NCI-H446 (cell line): ENCODE measurements at regions not wholly inside any gene's neighbourhood (a gene's known extent, or its start where the extent isn't known, plus 50 kb on each side); places are given as distances from the start of the nearest gene placed in this dataset.
"Not testable (repeated sequence)": the region's sequence is repeated elsewhere in the genome, so short reads cannot be mapped to it uniquely, and the experiment has no call there.

ENCODE experiments used
- DNase-seq, 2 experiments: peaks; one replicate each; lab custom pipeline; 2025; lab: John Stamatoyannopoulos, UW

DNA sequence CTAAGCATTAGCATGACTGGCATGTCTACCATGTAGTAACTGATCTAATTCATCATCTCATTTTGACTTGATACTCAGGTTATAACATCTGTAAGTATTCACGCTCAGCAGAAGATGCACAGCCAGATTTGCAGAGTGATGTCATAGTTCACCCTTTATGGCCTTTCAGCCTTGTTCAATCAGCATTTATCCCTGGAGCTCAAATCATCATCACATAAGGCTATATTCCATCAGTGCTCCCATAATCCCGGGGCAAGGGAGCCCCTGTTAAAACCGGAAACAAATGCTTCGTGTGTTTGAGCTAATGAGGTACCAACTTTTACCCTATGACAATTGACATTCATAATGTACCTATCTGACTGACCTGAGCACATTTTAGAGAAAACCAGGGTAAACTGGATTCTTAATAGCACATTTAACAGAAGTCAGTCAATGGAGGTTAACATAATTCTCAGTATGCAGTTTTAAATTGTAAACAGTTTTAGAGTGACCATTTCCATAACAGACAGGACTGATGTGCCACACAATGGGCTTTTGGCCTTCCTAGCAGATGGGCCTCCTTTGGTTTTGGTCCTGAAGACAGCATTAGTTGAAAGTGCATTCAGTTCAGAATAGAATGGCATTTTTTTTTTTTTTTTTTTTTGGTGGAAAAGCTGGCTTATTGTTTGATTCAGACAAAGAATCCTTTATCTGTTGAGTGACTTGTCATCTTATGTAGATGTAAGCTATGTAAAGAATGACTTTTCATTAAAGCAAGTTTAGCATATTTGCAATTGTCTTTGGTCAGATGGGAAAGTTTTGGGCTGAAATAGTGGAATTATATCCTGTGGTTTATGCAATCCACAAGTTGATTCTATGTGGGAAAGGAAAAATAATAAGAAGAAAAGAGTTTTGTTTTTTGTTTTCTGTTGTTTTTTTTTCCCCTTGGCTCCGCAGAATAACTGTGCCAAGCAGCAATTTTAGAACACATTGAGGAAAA lies 866.0 kb upstream of the ACVR2A start:
- DNase-seq: no peak

DNA sequence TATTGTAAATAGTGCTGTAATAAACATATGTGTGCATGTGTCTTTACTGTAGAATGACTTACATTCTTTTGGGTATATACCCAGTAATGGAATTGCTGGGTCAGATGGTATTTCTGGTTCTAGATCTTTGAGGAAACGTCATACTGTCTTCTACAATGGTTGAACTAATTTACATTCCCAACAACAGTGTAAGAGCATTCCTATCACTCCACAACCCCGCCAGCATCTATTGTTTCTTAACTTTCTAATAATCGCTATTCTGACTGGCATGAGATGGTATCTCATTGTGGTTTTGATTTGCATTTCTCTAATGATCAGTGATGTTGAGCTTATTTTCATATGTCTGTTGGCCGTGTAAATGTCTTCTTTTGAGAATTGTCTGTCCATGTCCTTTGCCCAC lies 873.8 kb upstream of the ACVR2A start:
- DNase-seq: not testable (repeated sequence)

DNA sequence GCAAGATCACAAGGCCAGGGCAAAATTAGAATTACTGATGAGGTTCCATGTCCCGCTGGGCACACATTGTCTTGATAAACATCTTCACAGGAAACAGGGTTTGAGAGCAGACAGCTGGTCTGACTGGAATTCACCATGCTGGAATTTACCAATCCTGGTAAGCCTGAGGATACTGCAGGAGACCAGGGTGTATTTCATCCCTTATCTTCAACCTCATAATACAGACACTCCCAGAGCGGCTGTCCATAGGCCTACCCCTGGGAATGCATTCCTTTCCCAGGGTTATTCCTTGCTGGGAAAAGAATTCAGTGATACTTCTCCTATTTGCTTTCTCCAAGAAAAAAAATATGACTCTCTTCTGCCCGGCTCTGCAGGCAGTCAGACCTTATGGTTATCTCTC lies 875.1 kb upstream of the ACVR2A start:
- DNase-seq: not testable (repeated sequence)

GRCh38 chr2:146964494-146964893 lies 880.3 kb upstream of the ACVR2A start:
- no peak for DNase-seq

GRCh38 chr2:146954544-146954943 lies 890.3 kb upstream of the ACVR2A start:
- DNase-seq: no peak

- DNase-seq: no peak
Observed at GRCh38 chr2:146952696-146953095, 892.1 kb upstream of the ACVR2A start.

DNA sequence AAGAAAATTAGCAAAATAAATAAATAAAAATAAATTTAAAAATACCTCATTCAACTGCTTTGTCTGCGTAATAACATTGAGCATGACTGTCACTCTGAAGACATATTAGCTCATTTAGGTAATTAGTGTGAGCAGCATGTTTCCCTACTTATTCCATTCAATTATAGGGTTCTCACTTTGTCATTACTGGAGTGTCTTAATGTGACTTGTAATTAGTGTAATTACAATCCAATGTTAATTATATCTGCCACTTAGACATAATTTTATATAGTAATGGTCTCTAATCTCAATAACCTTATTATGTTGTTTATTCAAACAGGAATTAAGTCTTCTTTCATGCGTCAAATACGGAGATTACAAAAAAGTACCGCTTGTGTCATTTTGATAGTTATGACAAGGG lies 893.9 kb upstream of the ACVR2A start:
- no peak for DNase-seq

GRCh38 chr2:146950361-146950760 lies 894.5 kb upstream of the ACVR2A start:
- no peak for DNase-seq

GRCh38 chr2:146949400-146949799 lies 895.4 kb upstream of the ACVR2A start:
- no peak for DNase-seq

DNA sequence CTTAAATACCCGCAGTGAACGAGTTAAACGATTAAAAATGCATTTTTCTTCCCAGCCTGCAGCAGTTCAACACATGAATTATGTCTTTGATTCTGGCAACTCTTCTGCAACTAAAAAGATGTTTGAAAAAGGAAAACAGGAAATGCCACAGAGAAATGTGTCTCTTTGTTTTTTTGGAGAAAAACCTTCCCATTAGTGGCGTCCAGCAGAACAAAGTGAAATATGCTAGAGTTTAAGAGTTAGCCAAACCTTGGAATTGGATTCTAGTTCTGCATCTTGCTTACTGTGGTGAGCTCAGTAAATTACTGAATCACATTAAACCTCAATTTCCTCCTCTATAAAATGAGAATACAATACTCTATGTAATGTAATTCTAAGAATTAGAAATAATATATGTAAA lies 900.2 kb upstream of the ACVR2A start:
- no peak for DNase-seq

DNA sequence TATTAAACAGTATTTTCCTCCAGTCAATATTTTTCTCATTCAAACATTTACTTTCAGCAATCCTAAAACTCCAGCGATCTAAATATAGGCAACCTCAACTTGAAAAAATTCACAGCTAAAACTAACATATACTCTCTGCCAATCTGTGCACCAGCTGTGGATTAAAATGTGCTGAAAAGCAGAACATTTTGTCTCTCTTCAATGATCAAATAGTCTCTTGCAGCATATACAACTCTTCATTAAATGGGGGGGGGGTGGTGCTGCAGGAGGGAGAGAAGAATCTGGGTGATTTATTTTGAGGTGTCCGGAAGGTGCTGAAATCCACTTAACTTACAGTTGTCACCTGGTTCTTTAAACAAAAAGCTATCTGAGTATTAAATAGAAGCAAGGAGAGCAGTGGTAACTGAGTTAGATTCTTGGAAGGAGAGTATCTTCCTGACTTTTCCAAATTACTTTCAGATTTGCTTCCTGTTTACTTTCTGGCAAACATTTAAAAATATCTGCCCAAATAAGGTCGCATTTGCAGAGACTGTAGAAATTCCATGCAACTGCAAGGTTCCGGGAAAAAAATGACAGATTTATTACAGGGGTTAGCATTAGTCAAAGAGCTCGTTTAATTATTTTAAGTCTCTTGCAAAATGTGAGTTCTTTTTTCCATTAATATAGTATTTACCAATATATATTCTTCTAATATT lies 904.7 kb upstream of the ACVR2A start:
- peak in 1 of 2 experiments; percentile 11 for DNase-seq

- no peak for DNase-seq
Observed at GRCh38 chr2:146934921-146935320, 909.9 kb upstream of the ACVR2A start.

DNA sequence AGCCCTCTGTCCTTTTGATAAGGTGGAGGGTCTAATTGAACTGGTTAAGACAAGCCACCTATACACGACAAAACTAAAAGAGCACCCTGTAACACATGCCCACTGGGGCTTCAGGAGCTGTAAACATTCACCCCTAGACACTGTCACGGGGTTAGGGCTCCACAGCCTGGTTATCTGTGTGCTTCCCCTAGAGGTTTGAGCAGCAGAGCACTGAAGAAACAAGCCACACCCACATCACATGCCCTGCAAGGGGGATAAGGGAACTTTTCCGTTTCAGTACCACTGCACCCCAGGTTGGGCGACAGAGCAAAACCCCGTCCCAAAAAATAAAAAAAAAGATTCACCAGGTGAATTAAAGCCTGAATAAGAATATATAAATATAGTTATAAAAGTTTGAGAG lies 913.7 kb upstream of the ACVR2A start:
- DNase-seq: no peak

DNA sequence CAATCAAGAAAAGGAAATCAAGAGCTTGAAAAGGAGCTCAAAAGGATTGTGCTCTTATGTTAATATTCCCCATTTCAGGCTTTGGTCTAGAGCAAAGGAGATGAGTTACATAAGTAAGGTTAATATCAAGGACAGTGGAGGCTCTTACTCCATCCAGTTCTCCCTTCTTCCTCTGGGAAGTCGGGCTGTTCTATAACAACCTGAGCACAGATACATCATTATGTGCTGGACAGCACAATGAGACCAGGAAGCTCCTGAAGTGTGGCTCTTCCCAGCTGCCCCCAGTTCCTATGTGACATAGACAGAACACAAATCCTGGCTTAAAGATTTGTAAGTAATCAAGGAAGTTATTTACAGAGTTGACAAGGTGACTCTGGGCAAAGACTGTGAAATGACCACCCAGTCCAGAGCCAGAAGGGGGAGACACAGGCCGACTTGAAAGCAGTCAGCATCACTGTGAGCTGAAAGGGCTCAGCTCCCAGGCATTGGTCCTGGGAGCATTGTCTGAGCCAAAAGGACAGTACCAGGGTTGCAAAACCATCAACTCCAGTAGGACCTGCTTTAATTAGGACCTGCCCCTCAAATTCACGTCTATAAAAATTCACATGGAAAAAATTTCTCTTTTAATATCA lies 917.6 kb upstream of the ACVR2A start:
- peak; percentile 47 to 54 for DNase-seq

DNA sequence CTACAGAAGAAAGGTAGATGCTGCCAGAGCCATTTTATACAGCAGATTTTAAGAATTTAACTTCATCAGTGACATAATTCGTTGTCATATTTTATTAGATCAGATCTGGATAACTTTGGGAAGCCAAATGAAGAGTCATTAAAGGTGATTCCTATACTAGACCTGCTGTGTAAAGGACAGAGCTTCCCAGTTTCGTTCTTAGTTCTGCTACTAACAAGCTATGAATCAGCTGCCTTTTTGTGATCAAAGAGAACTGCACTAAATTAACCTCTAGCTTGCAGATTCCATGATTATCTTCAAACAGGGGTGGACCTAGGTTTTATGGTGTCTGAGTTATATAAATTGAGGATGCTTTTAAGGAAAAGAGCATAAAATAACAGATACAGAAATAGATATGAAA lies 926.5 kb upstream of the ACVR2A start:
- DNase-seq: no peak

DNA sequence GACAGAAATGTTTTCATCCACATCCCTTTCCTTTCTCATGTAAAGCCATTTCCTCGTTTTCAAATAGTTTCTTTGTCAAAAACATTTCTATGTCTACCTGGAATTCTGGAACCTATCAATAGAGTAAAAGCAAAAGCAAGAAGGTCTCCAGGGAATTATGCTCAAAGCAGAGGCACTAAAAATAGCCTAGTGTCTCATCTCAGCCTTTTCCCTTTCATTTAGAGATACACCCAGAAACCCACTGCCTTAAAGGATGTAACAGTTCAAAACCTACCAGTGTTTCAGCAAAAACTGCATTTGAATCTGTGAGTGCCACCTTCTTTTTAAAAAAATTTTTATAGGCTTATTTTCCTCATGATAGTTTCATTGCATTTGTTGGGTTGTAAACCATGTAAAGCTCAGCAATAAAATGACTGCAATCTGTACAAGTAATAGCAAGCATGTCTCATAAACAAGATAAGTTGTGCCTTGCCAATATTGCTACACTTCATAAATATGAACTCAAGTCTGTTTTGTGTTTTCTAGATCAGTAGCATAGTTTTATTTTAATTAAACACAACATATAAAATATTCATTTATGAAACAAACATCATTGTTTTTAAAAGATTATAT lies 927.3 kb upstream of the ACVR2A start:
- DNase-seq: no peak

DNA sequence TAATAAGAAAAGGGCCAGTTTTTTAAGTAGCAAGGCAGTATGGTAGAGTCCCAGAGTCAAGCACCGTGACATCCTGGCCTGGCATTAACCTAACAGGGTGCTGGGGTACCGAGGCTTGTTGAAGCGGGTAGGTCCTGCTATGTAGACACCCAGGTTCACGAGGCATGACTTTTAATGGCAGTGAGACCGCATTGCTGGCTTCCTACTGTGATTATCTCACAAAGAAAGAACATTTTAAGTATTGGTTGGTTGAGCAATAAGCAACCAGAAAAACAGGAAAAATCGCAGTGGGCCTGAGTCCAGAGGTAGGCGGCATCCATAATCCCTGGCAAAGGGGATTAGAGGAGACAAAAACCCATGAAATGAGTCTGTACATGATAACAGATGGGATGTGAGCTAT lies 927.9 kb upstream of the ACVR2A start:
- no peak for DNase-seq

DNA sequence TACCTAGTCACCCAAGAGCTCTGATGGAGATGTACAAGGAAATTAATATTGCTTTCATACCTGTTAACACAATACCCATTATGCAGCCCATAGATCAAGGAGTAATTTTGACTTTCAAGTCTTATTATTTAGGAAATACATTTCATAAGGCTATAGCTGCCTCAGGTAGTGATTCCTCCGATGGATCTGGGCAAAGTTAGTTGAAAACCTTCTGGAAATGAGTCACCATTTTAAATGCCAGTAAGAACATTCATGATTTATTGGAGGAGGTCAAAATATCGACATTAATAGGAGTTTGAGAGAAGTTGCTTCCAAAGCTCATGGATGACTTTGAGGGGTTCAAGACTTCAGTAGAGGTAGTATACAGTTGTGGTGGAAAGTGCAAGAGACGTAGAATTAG lies 931.4 kb upstream of the ACVR2A start:
- DNase-seq: no peak

- DNase-seq: no peak
Observed at GRCh38 chr2:146912536-146912935, 932.3 kb upstream of the ACVR2A start.

DNA sequence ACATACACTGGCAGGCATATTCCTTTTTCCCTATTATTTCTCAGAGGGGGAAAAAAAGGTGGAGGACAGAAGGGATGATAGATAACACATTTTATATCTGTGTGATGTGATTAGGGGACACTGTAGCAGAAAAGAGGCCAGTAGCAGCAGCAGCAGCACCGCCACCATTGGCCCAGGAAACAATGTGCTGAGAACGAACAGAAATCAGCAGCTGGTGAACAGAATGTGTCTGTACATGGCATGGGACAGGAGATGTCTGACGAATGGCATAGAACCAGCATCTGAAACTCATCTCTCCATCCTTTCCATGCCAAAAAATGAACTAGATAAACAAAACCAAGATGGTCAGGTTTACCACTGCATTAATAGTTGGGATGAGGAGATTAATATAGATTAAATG lies 936.1 kb upstream of the ACVR2A start:
- DNase-seq: peak in 1 of 2 experiments; percentile 60

- DNase-seq: no peak
Observed at GRCh38 chr2:146898083-146898482, 946.7 kb upstream of the ACVR2A start.

- DNase-seq: no peak
Observed at GRCh38 chr2:146894514-146894913, 950.3 kb upstream of the ACVR2A start.
